GM11168 (cell line): ENCODE measurements at regions not wholly inside any gene's neighbourhood (a gene's known extent, or its start where the extent isn't known, plus 50 kb on each side); places are given as distances from the start of the nearest gene placed in this dataset.
"Not testable (repeated sequence)": the region's sequence is repeated elsewhere in the genome, so short reads cannot be mapped to it uniquely, and the experiment has no call there.

Source experiments
- in situ Hi-C: fragments of 300-500 bp; cut with MboI; formaldehyde crosslinking; loops from one replicate; pipeline ENCODE4 v1.12.0; 2022; ENCODE audit warnings: low sequenced_read_pairs; ENCODE audit not compliant: unreplicated experiment

DNA sequence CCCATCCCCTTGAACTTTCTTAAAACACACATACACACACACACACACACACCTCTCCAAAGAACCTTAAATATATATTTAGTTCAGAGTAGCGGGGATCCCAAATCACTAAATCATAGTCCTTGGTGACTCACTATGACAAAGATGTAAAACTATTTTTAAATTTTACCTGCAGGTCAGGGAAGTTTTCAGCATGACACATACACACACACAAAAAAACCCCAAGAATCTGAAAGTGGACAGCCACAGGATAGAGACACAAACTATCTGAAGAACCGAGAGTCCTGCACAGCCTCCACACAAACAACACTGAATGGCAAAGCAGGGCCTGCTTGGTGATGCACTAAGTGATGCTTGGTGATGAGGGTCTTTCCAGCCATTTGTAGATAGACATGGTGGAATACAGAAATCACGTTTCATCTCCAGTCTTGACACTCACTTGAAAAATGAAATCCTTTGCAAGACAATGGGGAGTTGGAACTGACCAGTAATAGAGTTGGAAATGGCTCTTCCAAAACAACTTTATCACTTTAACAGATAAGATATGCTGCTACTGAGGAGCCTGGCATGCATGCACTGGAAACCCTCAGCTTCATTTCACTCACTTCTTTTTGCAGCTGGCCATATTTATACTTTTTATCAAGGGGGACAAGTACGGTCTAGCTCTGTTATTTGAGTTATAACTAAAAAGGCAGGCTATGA is 307.3 kb downstream of the RAPGEF2 start:
- in situ Hi-C loops = no loop called here

DNA sequence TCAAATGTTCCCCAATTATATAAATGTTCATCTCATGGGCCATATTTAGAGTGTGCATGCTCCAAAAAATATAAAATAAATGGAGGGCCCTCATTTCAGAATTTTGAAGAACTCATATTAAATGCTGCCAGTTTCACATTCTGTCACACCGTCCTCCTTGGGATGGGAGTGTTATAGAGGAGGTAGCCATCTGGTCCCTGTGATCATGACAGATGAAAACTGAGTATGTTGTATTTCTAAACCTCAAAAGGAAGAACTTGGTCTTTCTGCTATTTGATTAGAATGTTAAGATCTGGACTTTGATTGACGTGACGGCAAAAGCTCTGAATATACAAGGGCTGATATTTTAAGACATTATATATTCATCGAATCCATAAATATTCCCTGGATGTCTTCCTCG is 308.0 kb downstream of the RAPGEF2 start:
- in situ Hi-C loops = no loop called here

DNA sequence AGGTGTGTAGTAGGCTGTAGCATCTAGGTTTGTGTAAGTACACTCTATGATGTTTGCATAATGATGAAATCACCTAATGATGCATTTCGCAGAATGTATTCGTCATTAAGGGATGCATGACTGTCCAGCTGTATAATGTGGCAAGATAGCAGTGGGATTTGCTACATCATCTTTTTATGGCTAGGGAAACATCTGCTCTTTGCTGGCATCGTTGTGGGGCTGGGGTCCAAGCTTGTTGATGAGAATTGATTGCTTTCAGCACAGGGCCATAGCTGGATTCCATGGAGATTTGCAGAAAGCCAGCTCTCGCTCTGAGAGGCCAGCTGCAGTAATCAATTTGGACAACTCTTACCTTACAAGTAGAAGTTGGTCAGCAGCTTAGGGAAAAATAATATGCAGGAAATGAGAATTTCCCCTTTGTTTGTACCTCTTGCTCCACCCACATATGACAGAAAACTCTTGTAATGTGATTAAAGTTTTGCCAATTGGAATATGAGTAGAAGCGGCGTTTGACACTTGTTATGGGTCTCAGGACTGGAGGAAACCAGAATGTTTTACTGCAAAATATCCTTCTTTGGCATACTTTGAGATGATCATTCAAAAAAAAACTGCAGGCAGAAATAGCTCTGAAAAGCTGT is 310.5 kb downstream of the RAPGEF2 start:
- in situ Hi-C loops = no loop called here

DNA sequence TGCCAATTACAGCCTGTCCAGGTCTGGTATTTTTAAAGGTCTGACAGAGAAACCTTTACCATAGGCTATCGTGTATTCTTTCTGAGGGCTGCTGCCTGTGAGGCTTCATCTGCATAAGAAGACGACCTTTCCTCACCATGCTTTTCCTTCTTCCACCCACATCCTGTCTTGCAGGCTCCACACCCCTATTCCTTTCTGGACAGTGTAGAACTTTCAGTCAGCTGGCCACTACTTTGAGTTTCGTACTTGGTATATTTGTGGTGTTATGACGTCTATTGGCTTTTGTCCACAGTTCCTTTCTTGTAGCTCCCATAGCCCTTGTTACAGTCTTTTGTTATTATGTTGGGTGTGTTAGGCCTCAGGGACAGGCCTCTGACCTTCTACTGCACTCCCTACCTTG is 311.4 kb downstream of the RAPGEF2 start:
- in situ Hi-C loops = no loop called here

DNA sequence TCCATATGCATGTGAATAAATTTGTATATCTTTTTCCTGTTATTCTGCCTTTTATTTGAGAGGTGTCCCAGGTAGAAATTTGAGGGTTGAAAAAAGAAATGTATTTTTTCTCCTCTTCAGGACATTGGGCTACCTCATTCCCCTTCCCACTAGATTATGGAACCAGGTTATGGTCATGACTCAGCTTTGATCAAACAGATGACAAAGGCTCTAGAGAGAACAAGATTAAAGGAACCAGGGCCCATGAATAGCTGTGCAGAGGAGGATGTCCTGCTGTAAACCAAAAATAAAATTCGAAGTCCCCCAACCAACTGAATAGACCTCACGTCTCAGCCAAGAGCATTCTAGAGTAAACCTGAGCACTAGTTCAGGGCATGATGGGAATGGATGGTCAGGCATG is 313.2 kb downstream of the RAPGEF2 start:
- in situ Hi-C loops = no loop called here

DNA sequence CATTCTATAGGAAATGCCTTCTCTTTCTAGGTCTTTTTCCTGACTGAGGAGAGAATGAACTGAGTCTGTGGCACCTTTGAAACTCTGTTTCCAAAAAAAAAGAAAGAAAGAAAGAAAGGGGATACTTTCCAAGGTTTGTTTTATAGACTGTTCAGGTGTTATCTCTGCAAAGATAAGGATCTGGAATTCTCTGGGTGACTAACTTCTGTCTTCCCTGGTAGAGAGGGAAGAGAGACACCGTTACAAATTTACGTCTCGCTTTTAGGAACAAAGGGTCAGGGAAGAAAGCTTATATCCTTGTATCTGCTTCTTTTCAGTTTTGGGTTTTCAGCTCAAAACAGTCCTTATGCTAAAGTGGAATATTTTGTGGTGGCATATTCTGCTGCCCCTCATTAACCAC is 314.1 kb downstream of the RAPGEF2 start:
- in situ Hi-C loops = no loop called here

DNA sequence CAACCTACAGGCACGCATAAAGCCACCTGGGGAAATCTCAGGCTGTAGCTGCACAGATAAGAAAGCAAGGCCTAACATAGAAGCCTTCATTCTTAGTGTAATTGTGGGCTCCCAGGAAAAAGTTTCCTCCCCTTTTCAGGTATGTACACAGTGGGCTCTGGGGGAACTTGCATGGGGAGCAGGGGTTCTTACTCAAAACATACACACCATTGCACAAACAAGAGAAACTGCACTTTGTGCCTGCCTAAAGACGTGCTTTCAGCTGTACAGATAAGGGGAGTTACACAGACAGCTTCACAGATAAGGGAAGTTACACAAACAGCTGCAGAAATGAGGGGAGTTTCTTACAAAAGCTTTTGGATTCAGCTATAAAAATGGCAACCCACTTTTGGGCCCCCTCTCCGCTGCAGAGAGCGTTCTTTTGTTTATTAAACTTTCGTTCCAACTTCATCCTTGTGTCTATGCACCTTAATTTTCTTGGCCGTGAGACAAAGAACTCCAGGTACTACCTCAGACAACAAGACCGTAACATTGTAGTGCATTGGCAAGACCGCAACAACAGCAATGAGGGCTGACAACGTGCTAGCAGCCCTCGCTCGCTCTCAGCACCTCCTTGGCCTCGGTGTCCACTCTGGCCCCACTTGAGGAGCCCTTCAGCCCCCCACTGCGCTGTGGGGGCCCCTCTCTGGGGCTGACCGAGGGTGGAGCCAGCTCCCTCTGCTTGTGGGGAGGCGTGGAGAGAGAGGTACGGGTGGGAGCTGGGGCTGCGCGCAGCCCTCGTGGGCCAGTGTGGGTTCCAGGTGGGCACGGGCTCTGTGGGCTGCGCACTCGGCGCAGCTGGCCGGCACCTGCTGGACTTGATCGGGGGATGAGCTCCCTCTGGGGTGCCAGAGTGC is 317.5 kb downstream of the RAPGEF2 start:
- in situ Hi-C loops = no loop called here

DNA sequence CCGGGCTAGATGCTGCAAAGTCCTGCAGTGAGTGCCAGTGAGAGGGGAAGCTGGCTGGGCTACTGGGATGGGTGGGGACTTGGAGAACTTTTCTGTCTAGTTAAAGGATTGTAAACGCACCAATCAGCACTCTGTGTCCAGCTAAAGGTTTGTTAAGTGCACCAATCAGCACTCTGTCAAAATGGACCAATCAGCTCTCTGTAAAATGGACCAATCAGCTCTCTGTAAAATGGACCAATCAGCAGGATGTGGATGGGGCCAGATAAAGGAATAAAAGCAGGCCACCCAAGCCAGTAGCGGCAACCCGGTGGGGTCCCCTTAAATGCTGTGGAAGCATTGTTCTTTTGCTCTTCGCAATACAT is 318.2 kb downstream of the RAPGEF2 start:
- in situ Hi-C loops = not testable (repeated sequence)

DNA sequence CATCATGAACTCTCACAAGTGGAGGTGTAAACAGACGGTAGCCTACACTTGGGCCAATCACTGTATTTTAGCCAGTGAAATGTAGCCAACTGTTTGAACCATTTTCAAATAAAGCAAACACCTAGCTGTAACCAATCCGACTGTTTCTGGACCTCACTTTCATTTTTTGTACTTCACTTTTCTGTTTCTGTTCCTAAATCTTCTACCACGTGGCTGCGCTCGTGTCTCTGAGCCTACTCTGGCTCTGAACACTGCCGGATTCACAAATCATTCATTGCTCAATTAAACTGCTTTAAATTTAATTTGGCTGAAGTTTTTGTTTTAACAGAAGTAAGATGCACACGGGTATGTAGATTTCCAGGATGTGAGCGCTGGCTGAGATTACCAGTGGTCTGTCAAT is 319.1 kb downstream of the RAPGEF2 start:
- in situ Hi-C loops = no loop called here

DNA sequence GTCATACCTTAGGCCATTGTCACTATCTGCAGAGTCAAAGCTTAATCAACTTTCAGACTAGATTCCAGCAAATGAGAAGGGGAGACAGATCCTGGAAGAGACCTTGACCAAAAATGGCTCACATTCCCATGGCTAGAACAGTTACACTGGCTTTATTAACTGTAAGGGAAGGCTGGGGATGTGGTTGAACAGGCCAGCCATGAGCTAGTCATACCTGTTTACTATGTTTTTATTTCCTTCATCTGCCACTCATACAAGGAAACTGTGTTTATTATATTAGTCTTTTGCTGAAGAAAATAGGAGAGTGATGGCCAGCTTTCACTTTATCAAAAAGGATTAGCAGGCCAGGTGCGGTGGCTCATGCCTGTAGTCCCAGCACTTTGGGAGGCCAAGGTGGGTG is 319.7 kb downstream of the RAPGEF2 start:
- in situ Hi-C loops = no loop called here

DNA sequence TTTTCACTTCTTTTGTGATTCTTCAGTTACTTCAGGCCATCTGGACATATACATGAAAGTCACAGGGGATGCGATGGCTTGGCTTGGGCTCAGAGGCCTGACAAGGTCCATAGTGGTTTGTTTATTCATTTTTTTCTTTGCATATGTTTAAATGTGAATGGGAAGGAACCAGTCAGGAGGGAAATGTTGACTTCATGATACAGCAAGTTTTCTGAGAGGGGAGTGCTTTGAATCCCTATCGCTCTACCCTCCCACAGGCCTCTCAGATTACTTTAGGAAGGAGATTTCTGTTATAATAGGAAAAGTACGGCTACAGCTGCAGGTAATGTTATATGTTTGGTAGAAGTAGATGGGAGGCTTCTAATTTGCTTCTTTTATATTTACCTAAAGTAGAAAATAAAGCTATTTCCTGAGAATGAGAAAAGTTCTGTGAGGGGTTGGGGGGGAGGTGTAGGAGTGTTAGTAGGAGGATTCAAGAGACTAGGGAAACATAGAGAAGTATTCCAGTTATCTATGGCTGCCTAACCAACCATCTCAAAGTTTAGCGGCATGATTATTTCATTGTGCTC is 322.9 kb downstream of the RAPGEF2 start:
- in situ Hi-C loops = loop anchor here (25.0 kb wide), 1 partner anchor 564 kb away; no protein-coding TSS in a partner anchor

DNA sequence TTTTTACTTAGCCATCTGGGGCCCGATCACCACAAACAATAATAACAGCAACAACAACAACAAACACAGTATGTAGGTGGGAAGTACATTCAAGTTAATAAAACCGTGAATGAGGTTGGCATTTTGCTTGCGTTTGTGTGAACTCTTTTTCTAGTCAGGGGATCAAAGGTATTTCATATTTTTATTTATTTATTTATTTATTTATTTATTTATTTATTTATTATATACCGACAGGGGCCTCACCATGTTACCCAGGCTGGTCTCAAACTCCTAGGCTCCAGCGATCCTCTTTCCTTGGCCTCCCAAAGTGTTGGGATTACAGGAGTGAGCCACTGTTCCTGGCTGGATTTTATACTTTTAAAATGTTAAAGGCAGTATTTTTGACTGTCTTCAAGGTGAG is 325.4 kb downstream of the RAPGEF2 start:
- in situ Hi-C loops = loop anchor here (25.0 kb wide), 1 partner anchor 566 kb away; no protein-coding TSS in a partner anchor

DNA sequence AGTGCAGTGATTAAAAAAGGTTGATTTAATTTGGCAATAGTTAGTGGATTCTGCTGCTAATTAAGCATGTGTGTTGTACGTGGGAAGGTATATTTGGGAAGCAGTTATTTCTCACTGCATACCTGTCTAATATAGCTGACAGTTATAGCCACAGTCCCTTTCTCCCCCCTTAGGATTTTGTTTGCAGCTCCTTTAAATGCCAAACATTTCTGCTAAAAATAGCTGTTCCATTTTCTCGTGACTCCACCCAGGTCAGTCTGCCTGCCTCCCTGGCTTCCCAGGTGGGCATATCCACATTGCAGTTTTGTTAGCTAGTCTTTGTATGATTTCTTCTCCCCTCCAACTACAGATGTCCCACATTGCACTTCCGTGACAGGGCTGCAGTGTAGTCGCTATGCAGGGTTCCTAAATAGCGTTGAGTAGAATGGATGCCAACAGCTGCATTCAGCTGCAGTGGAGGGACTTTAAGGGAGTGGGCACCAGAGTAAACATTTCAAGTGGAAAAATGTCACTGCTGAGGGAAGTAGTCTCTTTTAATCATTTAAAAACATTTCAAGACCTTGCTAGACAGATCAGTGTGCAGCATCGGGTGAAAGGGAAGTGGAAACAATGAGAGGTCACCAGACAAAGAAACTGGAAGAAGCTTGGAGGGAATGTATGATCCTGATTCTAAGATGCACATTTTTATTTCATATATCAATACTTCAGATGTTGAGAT is 326.3 kb downstream of the RAPGEF2 start:
- in situ Hi-C loops = loop anchor here (25.0 kb wide), 1 partner anchor 567 kb away; no protein-coding TSS in a partner anchor

DNA sequence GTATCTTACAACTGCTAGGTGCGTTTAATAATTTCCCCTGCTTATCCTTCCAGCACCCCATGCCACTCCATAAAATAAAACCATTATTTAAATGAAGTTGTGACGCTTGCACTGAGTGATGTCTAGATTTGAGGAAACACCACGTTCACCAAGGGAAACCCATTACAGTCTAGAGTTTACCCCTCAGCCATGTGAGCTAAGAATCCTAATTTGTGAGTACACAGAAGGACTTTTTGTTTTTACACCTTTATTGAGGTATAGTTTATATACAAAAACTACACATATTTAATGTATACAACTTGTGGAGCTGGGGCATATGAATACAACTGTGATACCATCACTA is 326.8 kb downstream of the RAPGEF2 start:
- in situ Hi-C loops = loop anchor here (25.0 kb wide), 1 partner anchor 567 kb away; no protein-coding TSS in a partner anchor

DNA sequence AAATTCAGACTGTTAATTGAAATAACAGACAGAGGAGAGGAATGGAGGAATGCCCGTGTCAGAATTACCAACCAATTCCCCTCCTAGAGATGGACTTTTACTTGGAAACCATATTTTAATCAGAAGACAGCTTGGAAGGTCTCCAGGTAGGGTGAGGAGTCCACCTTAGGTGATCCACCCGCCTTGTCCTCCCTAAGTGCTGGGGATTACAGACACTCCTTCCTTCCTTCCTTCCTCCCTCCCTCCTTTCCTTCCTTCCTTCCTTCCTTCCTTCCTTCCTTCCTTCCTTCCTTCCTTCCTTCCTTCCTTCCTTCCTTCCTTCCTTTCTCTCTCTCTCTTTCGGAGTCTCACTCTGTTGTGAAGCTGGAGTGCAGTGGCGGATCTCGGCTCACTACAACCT is 328.0 kb downstream of the RAPGEF2 start:
- in situ Hi-C loops = loop anchor here (25.0 kb wide), 1 partner anchor 569 kb away; no protein-coding TSS in a partner anchor

DNA sequence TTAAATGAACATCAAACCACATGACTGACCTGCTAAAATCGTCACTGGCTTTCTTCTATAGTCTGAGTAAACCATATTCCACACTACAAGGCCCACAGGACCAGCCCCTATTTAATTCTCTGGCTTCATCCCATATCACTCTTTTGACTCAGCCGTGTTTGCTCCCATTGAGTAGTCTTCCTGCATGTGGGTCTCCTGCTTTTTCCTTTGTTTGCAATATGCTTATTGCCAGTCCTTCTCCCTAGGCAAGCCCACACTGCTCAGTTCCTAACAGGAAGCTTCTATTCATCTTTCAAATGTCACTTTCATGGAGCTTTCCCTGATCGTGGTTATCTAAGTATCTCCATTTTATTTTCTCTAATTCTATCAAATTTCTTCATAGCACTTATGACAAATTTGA is 329.6 kb downstream of the RAPGEF2 start:
- in situ Hi-C loops = loop anchor here (25.0 kb wide), 1 partner anchor 570 kb away; no protein-coding TSS in a partner anchor

DNA sequence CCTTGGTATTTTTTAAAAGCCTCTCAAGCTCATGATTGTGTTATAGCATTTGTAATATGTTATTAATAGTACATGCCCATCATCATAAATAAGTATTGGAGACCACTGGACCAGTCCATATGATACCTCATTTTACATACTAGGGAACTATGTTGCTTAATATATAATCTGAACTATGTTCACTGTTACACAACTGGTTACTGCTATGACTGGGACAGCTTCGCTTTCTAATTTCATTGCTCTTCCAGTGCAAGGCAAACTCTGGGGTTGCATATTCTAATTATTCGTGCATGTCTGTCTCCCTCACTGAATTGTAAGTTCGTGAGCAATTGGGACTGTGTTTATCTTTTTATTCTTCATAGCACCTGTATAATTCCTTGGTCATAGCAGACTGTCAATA is 330.5 kb downstream of the RAPGEF2 start:
- in situ Hi-C loops = loop anchor here (25.0 kb wide), 1 partner anchor 571 kb away; no protein-coding TSS in a partner anchor

DNA sequence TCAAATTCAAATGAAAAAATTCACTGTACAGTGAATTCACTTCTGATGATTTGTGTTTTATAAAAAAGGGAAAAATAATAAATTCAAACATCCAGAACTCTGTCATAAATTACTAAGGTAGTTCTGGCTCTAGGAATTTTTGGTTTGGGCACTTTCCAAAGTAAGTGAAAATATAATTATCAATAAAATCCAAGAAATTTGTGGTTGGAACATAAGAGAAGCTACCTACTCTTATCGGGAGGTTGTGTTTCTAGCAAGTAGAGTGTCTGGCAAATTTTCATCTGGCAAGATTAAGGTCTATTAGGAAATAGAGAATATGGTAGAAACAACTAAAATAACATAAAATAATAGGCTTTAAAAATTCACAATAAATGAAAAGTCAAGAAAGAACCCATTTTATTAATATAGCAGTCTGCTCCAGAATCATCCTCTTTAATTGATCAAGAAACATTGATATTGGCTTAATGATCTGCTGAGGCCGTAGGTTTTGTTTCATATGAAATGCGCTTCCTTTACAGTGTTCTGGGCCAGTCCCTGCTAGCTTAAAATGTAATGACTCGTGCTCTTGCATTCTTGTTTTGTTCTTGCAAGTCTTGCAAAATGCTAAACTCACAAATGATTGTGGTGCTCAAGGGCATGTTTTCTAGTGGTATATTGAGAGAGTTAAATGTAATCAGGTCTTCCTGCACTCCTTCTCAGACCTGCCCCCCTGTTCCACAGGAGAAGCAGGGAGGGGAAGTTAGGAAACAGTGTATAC is 331.4 kb downstream of the RAPGEF2 start:
- in situ Hi-C loops = loop anchor here (25.0 kb wide), 1 partner anchor 572 kb away; no protein-coding TSS in a partner anchor

DNA sequence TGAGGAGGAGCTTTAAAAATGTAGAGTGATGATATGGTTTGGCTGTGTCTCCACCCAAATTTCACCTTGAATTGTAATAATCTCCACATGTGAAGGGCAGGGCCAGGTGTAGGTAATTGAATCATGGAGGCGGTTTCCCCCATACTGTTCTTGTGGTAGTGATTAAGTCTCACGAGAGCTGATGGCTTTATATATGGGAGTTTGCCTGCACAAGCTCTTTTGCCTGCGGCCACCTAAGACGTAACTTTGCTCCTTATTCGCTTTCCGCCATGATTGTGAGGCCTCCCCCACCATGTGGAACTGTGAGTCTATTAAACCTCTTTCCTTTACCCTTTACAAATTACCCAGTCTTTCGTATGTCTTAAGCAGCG is 332.0 kb downstream of the RAPGEF2 start:
- in situ Hi-C loops = loop anchor here (25.0 kb wide), 1 partner anchor 573 kb away; no protein-coding TSS in a partner anchor
